ENCODE measurements at regions not wholly inside any gene's neighbourhood (a gene's known extent, or its start where the extent isn't known, plus 50 kb on each side); places are given as distances from the start of the nearest gene placed in this dataset.

- Histone ChIP-seq H3K27me3 (replicated peaks) (peaks cover 4% of the 10 kb centered on the region; the same call in 1 of the 2 replicates), H3K36me3 (no peaks in the 10 kb centered on the region), H3K27ac (no peak overlapping the region), H3K9me3 (replicated peaks) (no peaks in the 10 kb centered on the region; the same call in 1 of the 2 replicates), H3K4me3 (no peak overlapping the region), H3K4me1 (replicated peaks) (no peaks in the 10 kb centered on the region)
- no peak for DNase-seq (ENCODE audit: low read depth in 1 of 2, low spot score in 2 of 2)
Observed at GRCh38 chr2:172153156-172153555, 50.5 kb upstream of the DLX2 start.

- DNase-seq (ENCODE audit: low read depth in 1 of 2, low spot score in 2 of 2) = no peak
- Histone ChIP-seq H3K4me1 (replicated peaks) (no peaks in the 10 kb centered on the region), H3K9me3 (replicated peaks) (no peaks in the 10 kb centered on the region; the same call in 1 of the 2 replicates), H3K27me3 (replicated peaks) (peaks cover 4% of the 10 kb centered on the region; the same call in 1 of the 2 replicates), H3K27ac (no peak overlapping the region), H3K4me3 (no peak overlapping the region), H3K36me3 (no peaks in the 10 kb centered on the region)
Observed at GRCh38 chr2:172153757-172154156, 51.1 kb upstream of the DLX2 start.

GRCh38 chr2:172155752-172156151, 53.1 kb upstream of the DLX2 start:
- Histone ChIP-seq H3K36me3 (no peaks in the 10 kb centered on the region), H3K9me3 (replicated peaks) (no peaks in the 10 kb centered on the region; the same call in none of the 2 replicates), H3K27ac (no peak overlapping the region), H3K27me3 (replicated peaks) (peaks cover 4% of the 10 kb centered on the region; the same call in 1 of the 2 replicates), H3K4me1 (replicated peaks) (no peaks in the 10 kb centered on the region), H3K4me3 (no peak overlapping the region)
- DNase-seq (ENCODE audit: low read depth in 1 of 2, low spot score in 2 of 2) = no peak

- H3K4me3 ChIP-seq = no peak overlapping the region
- H3K4me1 ChIP-seq (replicated peaks) = no peaks in the 10 kb centered on the region
- DNase-seq (ENCODE audit: low read depth in 1 of 2, low spot score in 2 of 2) = no peak
- peaks cover 4% of the 10 kb centered on the region; the same call in 1 of the 2 replicates for H3K27me3 ChIP-seq (replicated peaks)
- H3K27ac ChIP-seq = no peak overlapping the region
- H3K36me3 ChIP-seq = no peaks in the 10 kb centered on the region
- no peaks in the 10 kb centered on the region; the same call in 1 of the 2 replicates for H3K9me3 ChIP-seq (replicated peaks)
Observed at GRCh38 chr2:172160839-172161238, 58.1 kb upstream of the DLX2 start.

- no peaks in the 10 kb centered on the region for H3K4me1 ChIP-seq (replicated peaks)
- DNase-seq (ENCODE audit: low read depth in 1 of 2, low spot score in 2 of 2) = no peak
- no peak overlapping the region for H3K27ac ChIP-seq
- H3K27me3 ChIP-seq (replicated peaks) = no peaks in the 10 kb centered on the region
- H3K4me3 ChIP-seq = no peak overlapping the region
- no peaks in the 10 kb centered on the region; the same call in 1 of the 2 replicates for H3K9me3 ChIP-seq (replicated peaks)
- H3K36me3 ChIP-seq = no peaks in the 10 kb centered on the region
Observed at GRCh38 chr2:172162225-172162733, 59.6 kb upstream of the DLX2 start.

- H3K27ac ChIP-seq = no peak overlapping the region
- no peaks in the 10 kb centered on the region for H3K4me1 ChIP-seq (replicated peaks)
- no peak overlapping the region for H3K4me3 ChIP-seq
- no peaks in the 10 kb centered on the region for H3K36me3 ChIP-seq
- no peaks in the 10 kb centered on the region; the same call in 1 of the 2 replicates for H3K9me3 ChIP-seq (replicated peaks)
- DNase-seq (ENCODE audit: low read depth in 1 of 2, low spot score in 2 of 2) = no peak
- no peaks in the 10 kb centered on the region for H3K27me3 ChIP-seq (replicated peaks)
Observed at GRCh38 chr2:172162739-172163336, 60.1 kb upstream of the DLX2 start.

- no peaks in the 10 kb centered on the region for H3K9me3 ChIP-seq (replicated peaks)
- no peaks in the 10 kb centered on the region for H3K36me3 ChIP-seq
- DNase-seq (ENCODE audit: low read depth in 1 of 2, low spot score in 2 of 2) = no peak
- no peak overlapping the region for H3K4me3 ChIP-seq
- 0 out of 2 replicates have a peak, but pooled peaks cover 6% of the 10 kb centered on the region for H3K27me3 ChIP-seq (replicated peaks)
- peaks cover 6% of the 10 kb centered on the region; the same call in 1 of the 2 replicates for H3K4me1 ChIP-seq (replicated peaks)
- no peak overlapping the region for H3K27ac ChIP-seq
Observed at GRCh38 chr2:172168917-172169346, 66.2 kb upstream of the DLX2 start.

GRCh38 chr2:172169611-172170010, 66.9 kb upstream of the DLX2 start:
- no peaks in the 10 kb centered on the region for H3K9me3 ChIP-seq (replicated peaks)
- H3K4me3 ChIP-seq = no peak overlapping the region
- H3K4me1 ChIP-seq (replicated peaks) = peaks cover 6% of the 10 kb centered on the region; the same call in 1 of the 2 replicates
- no peak overlapping the region for H3K27ac ChIP-seq
- DNase-seq (ENCODE audit: low read depth in 1 of 2, low spot score in 2 of 2) = no peak
- H3K36me3 ChIP-seq = no peaks in the 10 kb centered on the region
- 0 out of 2 replicates have a peak, but pooled peaks cover 6% of the 10 kb centered on the region for H3K27me3 ChIP-seq (replicated peaks)

GRCh38 chr2:172172513-172173173, 69.9 kb upstream of the DLX2 start:
- Histone ChIP-seq H3K27ac (no peak overlapping the region), H3K4me1 (replicated peaks) (peaks cover 9% of the 10 kb centered on the region; the same call in 1 of the 2 replicates), H3K27me3 (replicated peaks) (0 out of 2 replicates have a peak, but pooled peaks cover 6% of the 10 kb centered on the region), H3K9me3 (replicated peaks) (no peaks in the 10 kb centered on the region), H3K36me3 (no peaks in the 10 kb centered on the region), H3K4me3 (peak overlapping the region; percentile 41)
- DNase-seq (ENCODE audit: low read depth in 1 of 2, low spot score in 2 of 2) = peak; percentile 57 to 71

- Histone ChIP-seq H3K27ac (no peak overlapping the region), H3K4me3 (no peak overlapping the region), H3K27me3 (replicated peaks) (0 out of 2 replicates have a peak, but pooled peaks cover 6% of the 10 kb centered on the region), H3K36me3 (no peaks in the 10 kb centered on the region), H3K9me3 (replicated peaks) (no peaks in the 10 kb centered on the region), H3K4me1 (replicated peaks) (peaks cover 15% of the 10 kb centered on the region)
- DNase-seq (ENCODE audit: low read depth in 1 of 2, low spot score in 2 of 2) = no peak
Observed at GRCh38 chr2:172173174-172173706, 70.5 kb upstream of the DLX2 start.

GRCh38 chr2:172177581-172177980, 74.9 kb upstream of the DLX2 start:
- H3K4me1 ChIP-seq (replicated peaks) = peaks cover 30% of the 10 kb centered on the region
- no peaks in the 10 kb centered on the region for H3K27me3 ChIP-seq (replicated peaks)
- H3K27ac ChIP-seq = peak overlapping the region; percentile 32; the same call in 1 of the 2 replicates
- DNase-seq (ENCODE audit: low read depth in 1 of 2, low spot score in 2 of 2) = no peak
- H3K4me3 ChIP-seq = no peak overlapping the region
- H3K36me3 ChIP-seq = no peaks in the 10 kb centered on the region
- H3K9me3 ChIP-seq (replicated peaks) = no peaks in the 10 kb centered on the region

- H3K9me3 ChIP-seq (replicated peaks) = no peaks in the 10 kb centered on the region
- peak overlapping the region; percentile 32; the same call in 1 of the 2 replicates for H3K27ac ChIP-seq
- H3K4me1 ChIP-seq (replicated peaks) = peaks cover 28% of the 10 kb centered on the region
- H3K36me3 ChIP-seq = no peaks in the 10 kb centered on the region
- H3K4me3 ChIP-seq = no peak overlapping the region
- no peaks in the 10 kb centered on the region for H3K27me3 ChIP-seq (replicated peaks)
- DNase-seq (ENCODE audit: low read depth in 1 of 2, low spot score in 2 of 2) = peak in 1 of 2 experiments; percentile 9
Observed at GRCh38 chr2:172177996-172178395, 75.3 kb upstream of the DLX2 start.

- H3K27me3 ChIP-seq (replicated peaks) = no peaks in the 10 kb centered on the region
- no peak overlapping the region for H3K4me3 ChIP-seq
- H3K27ac ChIP-seq = no peak overlapping the region
- H3K4me1 ChIP-seq (replicated peaks) = peaks cover 28% of the 10 kb centered on the region
- no peaks in the 10 kb centered on the region for H3K9me3 ChIP-seq (replicated peaks)
- DNase-seq (ENCODE audit: low read depth in 1 of 2, low spot score in 2 of 2) = peak in 1 of 2 experiments; percentile 22
- no peaks in the 10 kb centered on the region for H3K36me3 ChIP-seq
Observed at GRCh38 chr2:172179045-172179701, 76.5 kb upstream of the DLX2 start.

Data from SJSA1 (cell line).